Endothelial cell of umbilical vein (primary cell): ENCODE measurements at regions not wholly inside any gene's neighbourhood (a gene's known extent, or its start where the extent isn't known, plus 50 kb on each side); places are given as distances from the start of the nearest gene placed in this dataset.

Experiments
- BruUV-seq: library from RNA; stranded (reverse); fragments of 400-500 nt; replicated peaks from 2 replicates; lab custom pipeline; 2021; lab: Mats Ljungman, UMichigan
- CTCF ChIA-PET: fragments of 300-600, 350-600 bp; sonication (Branson Sonifier 250); formaldehyde crosslinking; loops from one replicate; lab custom pipeline; 2021; ENCODE audit warnings: antibody characterized with exemption, inconsistent platforms; lab: Charles Lee
- POLR2A ChIA-PET: fragments of 300-600, 350-600 bp; sonication (Branson Sonifier 250); formaldehyde crosslinking; loops from one replicate; lab custom pipeline; 2021; ENCODE audit warnings: antibody characterized with exemption, inconsistent platforms; lab: Charles Lee
- DNase-seq: peaks from one replicate; pipeline ENCODE4 v3.0.0-alpha.2; 2011; ENCODE audit warnings: low read depth, low spot score
- FAIRE-seq: peaks from 2 replicates; lab custom pipeline; 2011; peaks lifted over from hg19 to GRCh38; lab: Jason Lieb, UNC
- H2AFZ ChIP-seq: 2 replicates; pipeline ENCODE4 v1.6.0; 2012; ENCODE audit warnings: low read depth, low read length, control low read depth, inconsistent platforms
- H3K27ac ChIP-seq: 2 replicates; pipeline ENCODE4 v1.5.1; 2011; ENCODE audit warnings: low read depth, mild to moderate bottlenecking, control low read depth, low read length, moderate library complexity; ENCODE audit not compliant: insufficient read depth
- H3K27me3 ChIP-seq, 2 experiments: 2 replicates each; pipeline versions ENCODE4 v1.6.0 to v1.6.1; 2011; ENCODE audit warnings: low read length in 2 of 2, mixed read lengths in 1 of 2; ENCODE audit not compliant: control insufficient read depth in 2 of 2, insufficient read depth in 2 of 2
- H3K36me3 ChIP-seq, 2 experiments: 2 replicates in 1 of 2; 3 replicates in 1 of 2; pipeline ENCODE4 v1.5.1; 2011; ENCODE audit warnings: low read length in 2 of 2, mild to moderate bottlenecking in 1 of 2, moderate library complexity in 1 of 2; ENCODE audit not compliant: control insufficient read depth in 2 of 2, insufficient read depth in 2 of 2; ENCODE audit errors: extremely low read depth in 1 of 2
- H3K4me1 ChIP-seq: 3 replicates; pipeline ENCODE4 v1.5.1; 2011; ENCODE audit warnings: mild to moderate bottlenecking, low read length; ENCODE audit not compliant: control insufficient read depth, insufficient read depth; ENCODE audit errors: extremely low read depth
- H3K4me2 ChIP-seq: 2 replicates; pipeline ENCODE4 v1.6.1; 2011; ENCODE audit warnings: low read length, control low read depth, mixed read lengths; ENCODE audit not compliant: insufficient read depth
- H3K4me3 ChIP-seq, 3 experiments: fragments of 200-600 bp in 1 of 3; sonication (generic), shearing (Covaris generic) in 1 of 3; replicated peaks in 1 of 3; 2 replicates each; pipeline ENCODE4 v1.5.1; 2011 to 2016; ENCODE audit warnings: control low read depth in 3 of 3, low read length in 3 of 3, mild to moderate bottlenecking in 2 of 3, inconsistent platforms in 1 of 3, low read depth in 1 of 3, moderate library complexity in 1 of 3; ENCODE audit not compliant: insufficient read depth in 1 of 3
- H3K79me2 ChIP-seq: 2 replicates; pipeline ENCODE4 v1.6.0; 2012; ENCODE audit warnings: low read length, inconsistent platforms; ENCODE audit not compliant: control insufficient read depth, insufficient read depth
- H3K9ac ChIP-seq: replicated peaks from 2 replicates; pipeline ENCODE3; 2011; ENCODE audit warnings: low read length, control low read depth; ENCODE audit not compliant: insufficient read depth; ENCODE audit errors: extremely low read depth
- H3K9me1 ChIP-seq: replicated peaks from 3 replicates; pipeline ENCODE4 v1.6.0; 2011; ENCODE audit warnings: mild to moderate bottlenecking, low read length; ENCODE audit not compliant: control insufficient read depth, insufficient read depth; ENCODE audit errors: extremely low read depth
- H3K9me3 ChIP-seq: replicated peaks from 2 replicates; pipeline ENCODE4 v1.5.1; 2012; ENCODE audit warnings: low read length, inconsistent platforms; ENCODE audit not compliant: control insufficient read depth, insufficient read depth
- H4K20me1 ChIP-seq: replicated peaks from 2 replicates; pipeline ENCODE3; 2011; ENCODE audit warnings: mild to moderate bottlenecking, low read length; ENCODE audit not compliant: control insufficient read depth, insufficient read depth; ENCODE audit errors: extremely low read depth
- EZH2 ChIP-seq: IDR thresholded peaks from 2 replicates; pipeline ENCODE4 v1.6.1; 2012; ENCODE audit warnings: borderline replicate concordance, low read depth, mild to moderate bottlenecking, moderate library complexity, low read length, inconsistent platforms; ENCODE audit not compliant: severe bottlenecking
- FOS ChIP-seq: IDR thresholded peaks from 2 replicates; pipeline ENCODE4 v1.6.1; 2011; ENCODE audit warnings: mild to moderate bottlenecking, low read length, moderate library complexity, borderline replicate concordance; ENCODE audit not compliant: insufficient read depth
- GATA2 ChIP-seq: IDR thresholded peaks from 2 replicates; pipeline ENCODE4 v1.7.0; 2011; ENCODE audit warnings: low read depth, mild to moderate bottlenecking, moderate library complexity, mixed read lengths, low read length; ENCODE audit not compliant: insufficient read length, insufficient read depth
- JUN ChIP-seq: IDR thresholded peaks from 2 replicates; pipeline ENCODE4 v1.6.1; 2011; ENCODE audit warnings: borderline replicate concordance, low read depth; ENCODE audit not compliant: insufficient read length, insufficient read depth
- MYC ChIP-seq: IDR thresholded peaks from one replicate; pipeline ENCODE4 v1.6.1; 2011; ENCODE audit warnings: mild to moderate bottlenecking, low read depth, low read length
- POLR2A ChIP-seq: IDR thresholded peaks from 2 replicates; pipeline ENCODE4 v1.6.1; 2012; ENCODE audit warnings: low read depth, mild to moderate bottlenecking, control low read depth, low read length
- POLR2AphosphoS5 ChIP-seq: IDR thresholded peaks from 2 replicates; pipeline ENCODE4 v1.6.1; 2012; ENCODE audit warnings: low read depth, mild to moderate bottlenecking, control low read depth, low read length, moderate library complexity; ENCODE audit not compliant: insufficient read depth
- dilution Hi-C: fragments of 300-500 bp; cut with MboI; formaldehyde crosslinking; loops from one replicate; pipeline ENCODE4 v1.15.0; 2019; ENCODE audit warnings: low sequenced_read_pairs; ENCODE audit not compliant: extremely low pct_ligation_motif_present
- intact Hi-C: fragments of 100-400 bp; cut with micrococcal nuclease; formaldehyde crosslinking; loops from one replicate; pipeline ENCODE4 v1.10.0; 2022
- TF ChIP-seq, protein P1 (sequence below): IDR thresholded peaks from 2 replicates; pipeline ENCODE4 v1.6.1; 2011; ENCODE audit not compliant: insufficient read depth, insufficient read length
- TF ChIP-seq, protein P2 (sequence below), 2 donors: IDR thresholded peaks; 1 replicate in 1 of 2; 2 replicates in 1 of 2; pipeline ENCODE4 v1.5.1; 2011; ENCODE audit warnings: low read length in 2 of 2, mild to moderate bottlenecking in 2 of 2, moderate library complexity in 2 of 2, control low read depth in 1 of 2, inconsistent platforms in 1 of 2, low read depth in 1 of 2; ENCODE audit not compliant: insufficient read depth in 1 of 2; ENCODE audit errors: extremely low read depth in 1 of 2

DNA sequence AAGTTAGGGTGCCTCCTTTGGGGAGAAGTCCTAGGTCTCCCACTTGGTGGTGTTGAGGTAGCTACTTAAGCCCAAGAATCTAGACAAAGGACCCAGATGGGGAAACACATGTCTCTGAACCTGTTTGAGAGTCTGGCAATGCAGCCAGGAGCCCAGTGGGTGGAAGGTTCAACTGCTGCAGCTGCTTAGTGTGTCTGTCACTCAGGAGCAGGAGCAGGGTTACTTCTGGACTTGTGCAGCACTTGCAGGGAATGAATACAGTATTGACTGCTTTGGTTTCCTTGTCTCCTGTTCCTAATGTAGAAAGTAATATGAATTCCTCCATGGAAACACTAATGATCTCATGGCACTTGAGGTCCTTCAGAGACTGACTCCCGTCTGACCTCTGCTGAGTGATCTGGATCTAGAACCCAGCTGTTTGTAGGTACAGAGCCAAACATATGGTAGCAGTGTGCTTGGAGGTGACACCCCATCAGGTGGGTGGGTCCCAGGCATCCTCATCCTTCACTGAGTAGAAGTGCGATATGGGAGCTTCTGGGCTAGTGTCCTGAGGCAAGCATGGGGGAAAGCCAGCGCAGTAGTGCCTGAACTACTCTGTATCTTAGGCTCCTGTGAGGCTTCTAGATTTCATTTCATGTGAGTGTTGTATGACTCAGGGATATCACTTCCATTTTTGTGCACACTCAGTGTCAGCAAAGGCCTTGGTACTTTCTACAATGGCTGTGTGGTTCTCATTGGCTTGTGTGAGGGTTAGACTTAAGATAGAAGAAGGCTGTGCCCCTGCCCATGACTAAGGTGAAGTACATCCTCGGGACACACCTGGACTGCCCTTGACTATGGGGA, 85.0 kb upstream of the WDR1 start:
- Histone ChIP-seq H3K9me1 (no peaks in the 10 kb centered on the region), H3K9ac (no peak overlapping the region), H4K20me1 (no peaks in the 10 kb centered on the region), H2AFZ (no peak overlapping the region), H3K4me3 (no peak overlapping the region), H3K27me3 (no peaks in the 10 kb centered on the region), H3K4me2 (no peak overlapping the region), H3K36me3 (no peaks in the 10 kb centered on the region), H3K79me2 (no peaks in the 10 kb centered on the region), H3K9me3 (no peaks in the 10 kb centered on the region), H3K27ac (no peak overlapping the region), H3K4me1 (no peaks in the 10 kb centered on the region)
- BruUV-seq: no TSS peak
- dilution Hi-C loops: no loop called here
- DNase-seq (no peak), FAIRE-seq (no peak)
- POLR2A ChIA-PET: no interaction called here
- TF ChIP-seq FOS (no peak), GATA2 (no peak), POLR2A (no peak), POLR2AphosphoS5 (no peak), MYC (no peak), EZH2 (no peak), JUN (no peak)
- TF ChIP-seq, protein P1, sequence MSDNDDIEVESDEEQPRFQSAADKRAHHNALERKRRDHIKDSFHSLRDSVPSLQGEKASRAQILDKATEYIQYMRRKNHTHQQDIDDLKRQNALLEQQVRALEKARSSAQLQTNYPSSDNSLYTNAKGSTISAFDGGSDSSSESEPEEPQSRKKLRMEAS: no peak
- TF ChIP-seq, protein P2, sequence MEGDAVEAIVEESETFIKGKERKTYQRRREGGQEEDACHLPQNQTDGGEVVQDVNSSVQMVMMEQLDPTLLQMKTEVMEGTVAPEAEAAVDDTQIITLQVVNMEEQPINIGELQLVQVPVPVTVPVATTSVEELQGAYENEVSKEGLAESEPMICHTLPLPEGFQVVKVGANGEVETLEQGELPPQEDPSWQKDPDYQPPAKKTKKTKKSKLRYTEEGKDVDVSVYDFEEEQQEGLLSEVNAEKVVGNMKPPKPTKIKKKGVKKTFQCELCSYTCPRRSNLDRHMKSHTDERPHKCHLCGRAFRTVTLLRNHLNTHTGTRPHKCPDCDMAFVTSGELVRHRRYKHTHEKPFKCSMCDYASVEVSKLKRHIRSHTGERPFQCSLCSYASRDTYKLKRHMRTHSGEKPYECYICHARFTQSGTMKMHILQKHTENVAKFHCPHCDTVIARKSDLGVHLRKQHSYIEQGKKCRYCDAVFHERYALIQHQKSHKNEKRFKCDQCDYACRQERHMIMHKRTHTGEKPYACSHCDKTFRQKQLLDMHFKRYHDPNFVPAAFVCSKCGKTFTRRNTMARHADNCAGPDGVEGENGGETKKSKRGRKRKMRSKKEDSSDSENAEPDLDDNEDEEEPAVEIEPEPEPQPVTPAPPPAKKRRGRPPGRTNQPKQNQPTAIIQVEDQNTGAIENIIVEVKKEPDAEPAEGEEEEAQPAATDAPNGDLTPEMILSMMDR (IDR thresholded peaks at IDR 0.05; ENCODE audit: extremely low read depth in 1 of 2, insufficient read depth in 1 of 2, low read depth in 1 of 2, low read length in 2 of 2): no peak
- CTCF ChIA-PET: no interaction called here
- intact Hi-C loops: no loop called here
